Heart left ventricle (tissue), 13 donors: ENCODE measurements at regions not wholly inside any gene's neighbourhood (a gene's known extent, or its start where the extent isn't known, plus 50 kb on each side); places are given as distances from the start of the nearest gene placed in this dataset.

Source experiments
- CTCF ChIP-seq, 12 donors: fragments of 200-600 bp; sonication (generic) in 4 of 12; IDR thresholded peaks; one replicate each; pipeline versions ENCODE4 v1.5.0 to v1.8.0; 2018 to 2022; ENCODE audit warnings: antibody characterized with exemption in 12 of 12, mild to moderate bottlenecking in 5 of 12
- POLR2A ChIP-seq, 2 donors: fragments of 450-650 bp; IDR thresholded peaks; one replicate each; pipeline ENCODE4 v1.6.1; 2017; ENCODE audit warnings: antibody characterized with exemption in 2 of 2, mild to moderate bottlenecking in 2 of 2, moderate library complexity in 2 of 2
- donor health status: ischemic (EF 13 %, LVEDD 7.1; RV severe dilation, severe dysfunction).
- donor health status: DM: no; HTN: yes; CAD: no.
- donor health status: DM: no; HTN: no; CAD: no.
- donor health status: ischemic (EF 25% LVEDD 6.9; RV normal size, moderate dysfunction).
- donor health status: ischemic (EF 25% LVEDD 5.7; RV mildly dilated, moderate dysfunction).
- donor health status: ischemic (EF 35%, LVEDD 5.7; RV mildly dilated, moderate dysfunction).
- donor health status: nonischemic (EF 11% LVEDD 7.7; RV severe dilation, severe dysfunction).
- donor health status: DM: yes; HTN: yes; CAD: no.
- donor health status: PGD.
- donor health status: ischemic (EF 29% LVEDD 5.4; RV normal size, mild dysfunction).
- donor health status: nonischemic (EF 23%, LVEDD 6.1; RV moderate dilation, normal function).

GRCh38 chr2:223165423-223166214 is 113.6 kb downstream of the KCNE4 start:
- TF ChIP-seq CTCF (IDR thresholded peaks at IDR 0.05) (no peak), POLR2A (IDR thresholded peaks at IDR 0.05) (no peak)
